Brain microvascular endothelial cell (primary cell): ENCODE measurements at regions not wholly inside any gene's neighbourhood (a gene's known extent, or its start where the extent isn't known, plus 50 kb on each side); places are given as distances from the start of the nearest gene placed in this dataset.

Experiments
- DNase-seq: peaks from one replicate; pipeline ENCODE4 v3.0.0-alpha.2; 2020
- H3K27ac ChIP-seq: fragments of 250-450 bp; sonication (Bioruptor Pico); 2 replicates; pipeline ENCODE4 v1.5.1; 2020; ENCODE audit warnings: mild to moderate bottlenecking, moderate library complexity
- H3K27me3 ChIP-seq: fragments of 250-450 bp; sonication (Bioruptor Pico); replicated peaks from 2 replicates; pipeline ENCODE4 v1.5.1; 2020; ENCODE audit warnings: mild to moderate bottlenecking
- H3K36me3 ChIP-seq: fragments of 250-450 bp; sonication (Bioruptor Pico); replicated peaks from 2 replicates; pipeline ENCODE4 v1.5.1; 2020; ENCODE audit warnings: mild to moderate bottlenecking
- H3K4me3 ChIP-seq: 2 replicates; pipeline ENCODE4 v1.5.1; 2011; ENCODE audit warnings: low read depth, mild to moderate bottlenecking, control low read depth, low read length, moderate library complexity
- in situ Hi-C: cut with HindIII; loops from 2 replicates; pipeline ENCODE4 v1.10.0; 2017; ENCODE audit warnings: low sequenced_read_pairs, low pct_ligation_motif_present
- TF ChIP-seq, protein P1 (sequence below): IDR thresholded peaks from 2 replicates; pipeline ENCODE4 v1.5.1; 2011; ENCODE audit warnings: low read depth, mild to moderate bottlenecking, moderate library complexity, low read length, control low read depth, inconsistent platforms; ENCODE audit errors: missing control alignments

GRCh38 chr4:179272282-179272681, 1830.0 kb upstream of the AGA start:
- in situ Hi-C loops = no loop called here
- Histone ChIP-seq H3K27ac (no peak overlapping the region), H3K36me3 (no peaks in the 10 kb centered on the region), H3K4me3 (no peak overlapping the region), H3K27me3 (no peaks in the 10 kb centered on the region)
- no peak for DNase-seq
- TF ChIP-seq, protein P1, sequence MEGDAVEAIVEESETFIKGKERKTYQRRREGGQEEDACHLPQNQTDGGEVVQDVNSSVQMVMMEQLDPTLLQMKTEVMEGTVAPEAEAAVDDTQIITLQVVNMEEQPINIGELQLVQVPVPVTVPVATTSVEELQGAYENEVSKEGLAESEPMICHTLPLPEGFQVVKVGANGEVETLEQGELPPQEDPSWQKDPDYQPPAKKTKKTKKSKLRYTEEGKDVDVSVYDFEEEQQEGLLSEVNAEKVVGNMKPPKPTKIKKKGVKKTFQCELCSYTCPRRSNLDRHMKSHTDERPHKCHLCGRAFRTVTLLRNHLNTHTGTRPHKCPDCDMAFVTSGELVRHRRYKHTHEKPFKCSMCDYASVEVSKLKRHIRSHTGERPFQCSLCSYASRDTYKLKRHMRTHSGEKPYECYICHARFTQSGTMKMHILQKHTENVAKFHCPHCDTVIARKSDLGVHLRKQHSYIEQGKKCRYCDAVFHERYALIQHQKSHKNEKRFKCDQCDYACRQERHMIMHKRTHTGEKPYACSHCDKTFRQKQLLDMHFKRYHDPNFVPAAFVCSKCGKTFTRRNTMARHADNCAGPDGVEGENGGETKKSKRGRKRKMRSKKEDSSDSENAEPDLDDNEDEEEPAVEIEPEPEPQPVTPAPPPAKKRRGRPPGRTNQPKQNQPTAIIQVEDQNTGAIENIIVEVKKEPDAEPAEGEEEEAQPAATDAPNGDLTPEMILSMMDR = no peak

- no peaks in the 10 kb centered on the region for H3K27me3 ChIP-seq
- in situ Hi-C loops = no loop called here
- no peak overlapping the region for H3K27ac ChIP-seq
- H3K36me3 ChIP-seq = no peaks in the 10 kb centered on the region
- DNase-seq = no peak
- TF ChIP-seq, protein P1 = no peak
- no peak overlapping the region for H3K4me3 ChIP-seq
These were observed 1836.4 kb upstream of the AGA start for GRCh38 chr4:179278647-179279046.

- DNase-seq = no peak
- Histone ChIP-seq H3K27me3 (no peaks in the 10 kb centered on the region), H3K36me3 (no peaks in the 10 kb centered on the region), H3K4me3 (no peak overlapping the region), H3K27ac (no peak overlapping the region)
- in situ Hi-C loops = no loop called here
- TF ChIP-seq, protein P1 = no peak
These were observed 1843.5 kb upstream of the AGA start for GRCh38 chr4:179285696-179286095.

DNA sequence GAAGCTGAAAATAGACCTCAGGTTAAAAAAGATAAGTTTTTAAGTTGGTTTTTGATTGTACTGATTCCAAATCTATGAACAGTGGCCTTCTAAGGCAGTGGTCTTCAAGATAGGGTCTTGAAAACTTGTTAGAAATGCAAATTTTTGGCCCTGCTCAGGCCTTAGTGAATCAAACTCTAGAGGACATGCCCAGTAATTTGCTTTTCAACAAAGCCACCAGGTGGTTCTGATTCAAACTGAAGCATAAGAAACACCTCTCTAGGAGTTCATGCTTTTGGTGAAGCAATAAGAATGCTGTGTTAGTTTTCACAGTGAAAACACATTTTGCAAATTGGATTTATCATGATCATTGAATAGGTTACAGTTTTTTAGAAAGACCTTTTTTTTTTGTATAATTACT, 1849.4 kb upstream of the AGA start:
- in situ Hi-C loops = no loop called here

DNA sequence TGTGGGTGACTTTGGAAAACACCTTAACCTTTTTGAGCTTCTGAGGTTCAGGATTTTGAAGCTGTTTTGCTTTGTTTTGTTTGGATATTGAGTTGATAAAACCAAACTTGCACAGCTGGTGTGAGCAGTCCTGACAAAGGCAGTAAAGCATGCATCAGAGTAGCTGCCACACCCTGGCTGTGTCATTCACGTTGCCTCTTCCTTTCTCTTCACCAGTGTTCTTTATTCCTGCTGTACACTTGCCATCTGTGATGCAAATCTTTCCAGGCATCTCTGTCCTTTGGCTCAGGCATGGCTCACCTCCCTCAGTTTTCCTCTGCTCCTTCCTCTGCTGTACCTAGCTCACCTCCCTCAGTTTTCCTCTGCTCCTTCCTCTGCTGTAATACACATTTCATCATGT, 1850.2 kb upstream of the AGA start:
- no peak for DNase-seq
- Histone ChIP-seq H3K27ac (no peak overlapping the region), H3K4me3 (no peak overlapping the region), H3K27me3 (no peaks in the 10 kb centered on the region), H3K36me3 (no peaks in the 10 kb centered on the region)
- in situ Hi-C loops = no loop called here
- TF ChIP-seq, protein P1 = no peak

More for the DNA sequence above, 1849.4 kb upstream of the AGA start:
- TF ChIP-seq, protein P1 = no peak
- Histone ChIP-seq H3K36me3 (no peaks in the 10 kb centered on the region), H3K4me3 (no peak overlapping the region), H3K27ac (no peak overlapping the region), H3K27me3 (no peaks in the 10 kb centered on the region)
- no peak for DNase-seq

DNA sequence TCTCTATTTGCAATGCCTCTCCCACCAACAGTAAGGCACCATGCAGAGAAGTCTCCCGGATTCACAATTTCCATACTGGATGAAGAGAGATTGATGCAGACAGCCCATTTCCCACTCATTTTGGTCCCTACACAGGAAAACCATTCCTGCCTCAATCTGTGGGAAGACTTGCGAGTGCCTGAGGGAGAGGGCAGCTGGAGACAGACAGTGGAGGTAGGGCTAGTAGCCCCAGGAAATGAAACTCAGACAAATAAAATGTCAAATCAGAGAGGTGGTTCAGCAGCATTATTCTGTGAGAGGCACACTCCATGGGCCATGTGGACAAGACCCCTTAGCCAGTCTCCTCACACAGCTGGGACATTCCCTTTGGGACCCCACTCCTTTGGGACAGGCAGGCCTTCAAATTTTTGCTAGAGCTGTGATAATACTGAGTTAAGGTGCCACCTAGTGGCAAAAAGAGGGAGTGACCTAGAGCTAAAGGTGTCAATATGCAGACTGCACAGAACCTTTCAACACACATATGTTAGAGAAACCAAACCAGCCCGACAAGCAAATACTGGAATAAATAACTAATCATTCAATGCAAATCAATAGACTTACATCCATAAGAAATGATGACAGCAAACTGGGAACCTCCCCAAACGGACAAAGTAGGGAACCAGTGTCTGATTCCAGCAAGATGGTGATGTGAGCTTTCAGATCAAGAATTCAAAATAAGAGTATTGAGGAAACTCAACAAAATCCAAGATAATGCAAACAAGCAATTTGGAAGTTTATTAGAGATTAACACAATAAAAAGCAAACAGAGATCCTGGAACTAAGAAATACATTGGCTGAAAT, 1865.3 kb upstream of the AGA start:
- H3K27me3 ChIP-seq = no peaks in the 10 kb centered on the region
- DNase-seq = peak; percentile 40
- no peak overlapping the region for H3K27ac ChIP-seq
- TF ChIP-seq, protein P1 = peak; percentile 75
- in situ Hi-C loops = no loop called here
- H3K36me3 ChIP-seq = no peaks in the 10 kb centered on the region
- H3K4me3 ChIP-seq = no peak overlapping the region
